GM21423 (cell line): ENCODE measurements at regions not wholly inside any gene's neighbourhood (a gene's known extent, or its start where the extent isn't known, plus 50 kb on each side); places are given as distances from the start of the nearest gene placed in this dataset.

Source experiments
- ATAC-seq: cut with Tn5 transposase; IDR thresholded peaks from one replicate; pipeline ENCODE4 v1.9.1; 2021; ENCODE audit warnings: mild to moderate bottlenecking, moderate library complexity; ENCODE audit not compliant: unreplicated experiment

GRCh38 chr20:24079661-24080412, 91.3 kb upstream of the GGTLC1 start:
- ATAC-seq = no peak

- no peak for ATAC-seq
These were observed 88.6 kb upstream of the GGTLC1 start for GRCh38 chr20:24077145-24077544.

GRCh38 chr20:24070679-24071078, 82.1 kb upstream of the GGTLC1 start:
- no peak for ATAC-seq

GRCh38 chr20:24066076-24066700, 77.6 kb upstream of the GGTLC1 start:
- no peak for ATAC-seq

- ATAC-seq = no peak
These were observed 76.3 kb upstream of the GGTLC1 start for GRCh38 chr20:24064915-24065314.

GRCh38 chr20:24064092-24064491, 75.5 kb upstream of the GGTLC1 start:
- ATAC-seq = no peak

GRCh38 chr20:24063100-24063499, 74.5 kb upstream of the GGTLC1 start:
- ATAC-seq = no peak

GRCh38 chr20:24060851-24061590, 72.4 kb upstream of the GGTLC1 start:
- ATAC-seq = no peak

GRCh38 chr20:24059174-24059573, 70.6 kb upstream of the GGTLC1 start:
- no peak for ATAC-seq

GRCh38 chr20:24056491-24056890, 67.9 kb upstream of the GGTLC1 start:
- ATAC-seq = no peak

GRCh38 chr20:24052599-24053275, 64.2 kb upstream of the GGTLC1 start:
- ATAC-seq = no peak

- no peak for ATAC-seq
These were observed 62.6 kb upstream of the GGTLC1 start for GRCh38 chr20:24051160-24051559.

GRCh38 chr20:24050119-24050518, 61.5 kb upstream of the GGTLC1 start:
- ATAC-seq = no peak

- no peak for ATAC-seq
These were observed 60.5 kb upstream of the GGTLC1 start for GRCh38 chr20:24049081-24049480.

- ATAC-seq = no peak
These were observed 59.5 kb upstream of the GGTLC1 start for GRCh38 chr20:24048024-24048611.

GRCh38 chr20:24046888-24047287, 58.3 kb upstream of the GGTLC1 start:
- no peak for ATAC-seq

- no peak for ATAC-seq
These were observed 57.2 kb upstream of the GGTLC1 start for GRCh38 chr20:24045621-24046318.

- no peak for ATAC-seq
These were observed 54.7 kb upstream of the GGTLC1 start for GRCh38 chr20:24043294-24043693.

GRCh38 chr20:24042646-24043045, 54.1 kb upstream of the GGTLC1 start:
- no peak for ATAC-seq

GRCh38 chr20:24040896-24041459, 52.4 kb upstream of the GGTLC1 start:
- ATAC-seq = no peak
